ENCODE measurements at regions not wholly inside any gene's neighbourhood (a gene's known extent, or its start where the extent isn't known, plus 50 kb on each side); places are given as distances from the start of the nearest gene placed in this dataset.
"Not testable (repeated sequence)": the region's sequence is repeated elsewhere in the genome, so short reads cannot be mapped to it uniquely, and the experiment has no call there.

GRCh38 chr4:141329174-141329569 lies 108.5 kb downstream of the ZNF330 start:
- peak overlapping the region; percentile 24 for H2AFZ ChIP-seq (ENCODE audit: low read length, unreplicated experiment)
- 0 out of 2 replicates have a peak overlapping the region, but pooled peaks have one; percentile 11 for H3K4me3 ChIP-seq (ENCODE audit: low read depth, low read length)
- no peaks in the 10 kb centered on the region for H3K27me3 ChIP-seq (ENCODE audit: insufficient read depth, low read length)

GRCh38 chr4:141330616-141331015 lies 109.9 kb downstream of the ZNF330 start:
- Histone ChIP-seq H2AFZ (ENCODE audit: low read length, unreplicated experiment) (no peak overlapping the region), H3K27ac (ENCODE audit: low read depth, low read length) (no peak overlapping the region), H3K36me3 (ENCODE audit: insufficient read depth, low read length) (no peaks in the 10 kb centered on the region), H3K27me3 (ENCODE audit: insufficient read depth, low read length) (no peaks in the 10 kb centered on the region), H3K79me2 (ENCODE audit: control insufficient read depth, insufficient read depth, low read length, unreplicated experiment) (no peaks in the 10 kb centered on the region), H3K4me3 (ENCODE audit: low read depth, low read length) (no peak overlapping the region), H3K4me1 (ENCODE audit: control insufficient read depth, insufficient read depth, low read length, unreplicated experiment) (peaks cover 20% of the 10 kb centered on the region)

More at GRCh38 chr4:141329174-141329569, 108.5 kb downstream of the ZNF330 start:
- Histone ChIP-seq H3K36me3 (ENCODE audit: insufficient read depth, low read length) (no peaks in the 10 kb centered on the region), H3K79me2 (ENCODE audit: control insufficient read depth, insufficient read depth, low read length, unreplicated experiment) (no peaks in the 10 kb centered on the region), H3K4me1 (ENCODE audit: control insufficient read depth, insufficient read depth, low read length, unreplicated experiment) (peaks cover 20% of the 10 kb centered on the region), H3K27ac (ENCODE audit: low read depth, low read length) (peak overlapping the region; percentile 83)

- H3K27me3 ChIP-seq (ENCODE audit: insufficient read depth, low read length) = no peaks in the 10 kb centered on the region
- H2AFZ ChIP-seq (ENCODE audit: low read length, unreplicated experiment) = no peak overlapping the region
- peaks cover 20% of the 10 kb centered on the region for H3K4me1 ChIP-seq (ENCODE audit: control insufficient read depth, insufficient read depth, low read length, unreplicated experiment)
- no peaks in the 10 kb centered on the region for H3K36me3 ChIP-seq (ENCODE audit: insufficient read depth, low read length)
- no peaks in the 10 kb centered on the region for H3K79me2 ChIP-seq (ENCODE audit: control insufficient read depth, insufficient read depth, low read length, unreplicated experiment)
- H3K4me3 ChIP-seq (ENCODE audit: low read depth, low read length) = no peak overlapping the region
- H3K27ac ChIP-seq (ENCODE audit: low read depth, low read length) = no peak overlapping the region
Measured at GRCh38 chr4:141331534-141332358, 111.1 kb downstream of the ZNF330 start.

- H3K27ac ChIP-seq (ENCODE audit: low read depth, low read length); H3K27me3 ChIP-seq (ENCODE audit: insufficient read depth, low read length); H3K36me3 ChIP-seq (ENCODE audit: insufficient read depth, low read length); H2AFZ ChIP-seq (ENCODE audit: low read length, unreplicated experiment); H3K4me3 ChIP-seq (ENCODE audit: low read depth, low read length); H3K79me2 ChIP-seq (ENCODE audit: control insufficient read depth, insufficient read depth, low read length, unreplicated experiment): not testable (repeated sequence)
- peaks cover 20% of the 10 kb centered on the region for H3K4me1 ChIP-seq (ENCODE audit: control insufficient read depth, insufficient read depth, low read length, unreplicated experiment)
Measured at GRCh38 chr4:141332359-141333181, 111.9 kb downstream of the ZNF330 start.

- H3K27ac ChIP-seq (ENCODE audit: low read depth, low read length) = peak overlapping the region; percentile 17; the same call in 1 of the 2 replicates
- H3K27me3 ChIP-seq (ENCODE audit: insufficient read depth, low read length); H2AFZ ChIP-seq (ENCODE audit: low read length, unreplicated experiment); H3K36me3 ChIP-seq (ENCODE audit: insufficient read depth, low read length); H3K79me2 ChIP-seq (ENCODE audit: control insufficient read depth, insufficient read depth, low read length, unreplicated experiment): not testable (repeated sequence)
- peaks cover 15% of the 10 kb centered on the region for H3K4me1 ChIP-seq (ENCODE audit: control insufficient read depth, insufficient read depth, low read length, unreplicated experiment)
- peak overlapping the region; percentile 66 for H3K4me3 ChIP-seq (ENCODE audit: low read depth, low read length)
Measured at GRCh38 chr4:141333456-141334230, 112.9 kb downstream of the ZNF330 start.

- Histone ChIP-seq H3K79me2 (ENCODE audit: control insufficient read depth, insufficient read depth, low read length, unreplicated experiment) (no peaks in the 10 kb centered on the region), H3K4me1 (ENCODE audit: control insufficient read depth, insufficient read depth, low read length, unreplicated experiment) (peaks cover 2% of the 10 kb centered on the region), H3K36me3 (ENCODE audit: insufficient read depth, low read length) (no peaks in the 10 kb centered on the region), H3K27ac (ENCODE audit: low read depth, low read length) (no peak overlapping the region), H3K4me3 (ENCODE audit: low read depth, low read length) (no peak overlapping the region), H2AFZ (ENCODE audit: low read length, unreplicated experiment) (no peak overlapping the region), H3K27me3 (ENCODE audit: insufficient read depth, low read length) (no peaks in the 10 kb centered on the region)
Measured at GRCh38 chr4:141335166-141335565, 114.5 kb downstream of the ZNF330 start.

GRCh38 chr4:141338238-141338637 lies 117.5 kb downstream of the ZNF330 start:
- Histone ChIP-seq H2AFZ (ENCODE audit: low read length, unreplicated experiment) (no peak overlapping the region), H3K4me3 (ENCODE audit: low read depth, low read length) (no peak overlapping the region), H3K4me1 (ENCODE audit: control insufficient read depth, insufficient read depth, low read length, unreplicated experiment) (peaks cover 4% of the 10 kb centered on the region), H3K79me2 (ENCODE audit: control insufficient read depth, insufficient read depth, low read length, unreplicated experiment) (no peaks in the 10 kb centered on the region), H3K27ac (ENCODE audit: low read depth, low read length) (no peak overlapping the region), H3K36me3 (ENCODE audit: insufficient read depth, low read length) (no peaks in the 10 kb centered on the region), H3K27me3 (ENCODE audit: insufficient read depth, low read length) (no peaks in the 10 kb centered on the region)

- H3K36me3 ChIP-seq (ENCODE audit: insufficient read depth, low read length) = no peaks in the 10 kb centered on the region
- H3K27ac ChIP-seq (ENCODE audit: low read depth, low read length) = no peak overlapping the region
- H3K79me2 ChIP-seq (ENCODE audit: control insufficient read depth, insufficient read depth, low read length, unreplicated experiment) = no peaks in the 10 kb centered on the region
Measured at GRCh38 chr4:141339391-141339790, 118.7 kb downstream of the ZNF330 start.

GRCh38 chr4:141339966-141340365 lies 119.3 kb downstream of the ZNF330 start:
- Histone ChIP-seq H3K27ac (ENCODE audit: low read depth, low read length) (no peak overlapping the region), H3K4me1 (ENCODE audit: control insufficient read depth, insufficient read depth, low read length, unreplicated experiment) (peaks cover 4% of the 10 kb centered on the region), H3K79me2 (ENCODE audit: control insufficient read depth, insufficient read depth, low read length, unreplicated experiment) (no peaks in the 10 kb centered on the region), H3K36me3 (ENCODE audit: insufficient read depth, low read length) (no peaks in the 10 kb centered on the region), H3K27me3 (ENCODE audit: insufficient read depth, low read length) (no peaks in the 10 kb centered on the region), H3K4me3 (ENCODE audit: low read depth, low read length) (no peak overlapping the region), H2AFZ (ENCODE audit: low read length, unreplicated experiment) (no peak overlapping the region)

More at GRCh38 chr4:141339391-141339790, 118.7 kb downstream of the ZNF330 start:
- Histone ChIP-seq H3K27me3 (ENCODE audit: insufficient read depth, low read length) (no peaks in the 10 kb centered on the region), H2AFZ (ENCODE audit: low read length, unreplicated experiment) (no peak overlapping the region), H3K4me1 (ENCODE audit: control insufficient read depth, insufficient read depth, low read length, unreplicated experiment) (peaks cover 4% of the 10 kb centered on the region), H3K4me3 (ENCODE audit: low read depth, low read length) (no peak overlapping the region)

GRCh38 chr4:141340458-141340857 lies 119.8 kb downstream of the ZNF330 start:
- H3K4me3 ChIP-seq (ENCODE audit: low read depth, low read length) = no peak overlapping the region
- no peaks in the 10 kb centered on the region for H3K79me2 ChIP-seq (ENCODE audit: control insufficient read depth, insufficient read depth, low read length, unreplicated experiment)
- no peaks in the 10 kb centered on the region for H3K36me3 ChIP-seq (ENCODE audit: insufficient read depth, low read length)
- H2AFZ ChIP-seq (ENCODE audit: low read length, unreplicated experiment) = no peak overlapping the region
- H3K27me3 ChIP-seq (ENCODE audit: insufficient read depth, low read length) = no peaks in the 10 kb centered on the region
- no peak overlapping the region for H3K27ac ChIP-seq (ENCODE audit: low read depth, low read length)
- H3K4me1 ChIP-seq (ENCODE audit: control insufficient read depth, insufficient read depth, low read length, unreplicated experiment) = peaks cover 4% of the 10 kb centered on the region
